GM06990 (cell line): ENCODE measurements at regions not wholly inside any gene's neighbourhood (a gene's known extent, or its start where the extent isn't known, plus 50 kb on each side); places are given as distances from the start of the nearest gene placed in this dataset.

ENCODE experiments used
- DNase-seq: peaks from one replicate; pipeline ENCODE4 v3.0.0-alpha.2; 2011; ENCODE audit not compliant: insufficient read length; ENCODE audit errors: extremely low read depth
- H3K27me3 ChIP-seq: replicated peaks from 2 replicates; pipeline ENCODE4 v1.6.0; 2011; ENCODE audit warnings: low read length; ENCODE audit not compliant: control insufficient read depth, insufficient read depth
- H3K36me3 ChIP-seq: 2 replicates; pipeline ENCODE4 v1.5.1; 2011; ENCODE audit warnings: low read length; ENCODE audit not compliant: control insufficient read depth, insufficient read depth
- H3K4me3 ChIP-seq: replicated peaks from 2 replicates; pipeline ENCODE4 v1.5.1; 2011; ENCODE audit warnings: low read depth, mild to moderate bottlenecking, control low read depth, low read length
- CTCF ChIP-seq: IDR thresholded peaks from 2 replicates; pipeline ENCODE4 v1.5.1; 2011; ENCODE audit warnings: low read length, control low read depth, mild to moderate bottlenecking, inconsistent platforms; ENCODE audit not compliant: insufficient read depth, poor library complexity, severe bottlenecking

GRCh38 chr3:25049304-25049703 lies 378.8 kb upstream of the RARB start:
- no peaks in the 10 kb centered on the region for H3K27me3 ChIP-seq
- no peaks in the 10 kb centered on the region for H3K36me3 ChIP-seq
- H3K4me3 ChIP-seq, result no peak overlapping the region
- no peak for DNase-seq
- no peak for TF ChIP-seq CTCF

GRCh38 chr3:25053360-25053759 lies 374.7 kb upstream of the RARB start:
- no peaks in the 10 kb centered on the region for H3K27me3 ChIP-seq
- no peaks in the 10 kb centered on the region for H3K36me3 ChIP-seq
- no peak for DNase-seq
- no peak overlapping the region for H3K4me3 ChIP-seq
- no peak for TF ChIP-seq CTCF

- TF ChIP-seq CTCF, result no peak
- H3K27me3 ChIP-seq, result no peaks in the 10 kb centered on the region
- no peak for DNase-seq
- no peak overlapping the region for H3K4me3 ChIP-seq
- no peaks in the 10 kb centered on the region for H3K36me3 ChIP-seq
Measured at GRCh38 chr3:25056036-25056755, 371.9 kb upstream of the RARB start.

- no peak for DNase-seq
- H3K27me3 ChIP-seq, result no peaks in the 10 kb centered on the region
- no peaks in the 10 kb centered on the region for H3K36me3 ChIP-seq
- no peak for TF ChIP-seq CTCF
- H3K4me3 ChIP-seq, result no peak overlapping the region
Measured at GRCh38 chr3:25056803-25057351, 371.2 kb upstream of the RARB start.

- H3K36me3 ChIP-seq, result no peaks in the 10 kb centered on the region
- no peak overlapping the region for H3K4me3 ChIP-seq
- no peak for DNase-seq
- no peak for TF ChIP-seq CTCF
- H3K27me3 ChIP-seq, result no peaks in the 10 kb centered on the region
Measured at GRCh38 chr3:25057379-25057778, 370.7 kb upstream of the RARB start.
